Stimulated activated CD4-positive, alpha-beta T cell treated with anti-CD3 and anti-CD28 coated beads, Interleukin-1b, Interleukin-23, amount 100 ng/mL, for 48 hours (primary cell): ENCODE measurements at regions not wholly inside any gene's neighbourhood (a gene's known extent, or its start where the extent isn't known, plus 50 kb on each side); places are given as distances from the start of the nearest gene placed in this dataset.
"Not testable (repeated sequence)": the region's sequence is repeated elsewhere in the genome, so short reads cannot be mapped to it uniquely, and the experiment has no call there.

Experiments used
- DNase-seq: peaks from one replicate; pipeline ENCODE4 v3.0.0-alpha.2; 2020

GRCh38 chr9:107809871-107810460 lies 320.4 kb upstream of the KLF4 start:
- DNase-seq, result no peak

DNA sequence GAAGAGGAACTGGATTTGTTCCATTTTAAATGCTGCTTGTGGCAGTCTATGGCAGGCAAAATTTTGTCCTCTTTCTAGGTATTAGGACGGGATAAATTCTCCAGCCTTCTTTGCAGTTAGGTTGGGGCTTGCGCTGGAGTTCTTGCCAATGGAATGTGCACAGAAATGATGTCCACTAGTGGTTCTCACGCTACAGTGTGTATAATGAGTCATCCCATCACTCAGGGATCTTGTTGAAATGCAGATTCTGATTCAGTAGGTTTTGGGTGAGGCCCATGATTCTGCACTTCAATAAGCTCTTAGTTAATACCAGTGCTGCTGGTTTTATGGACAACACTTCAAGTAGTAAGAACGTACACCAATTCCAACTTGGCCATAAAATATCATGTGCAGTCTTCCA lies 317.6 kb upstream of the KLF4 start:
- DNase-seq, result no peak

DNA sequence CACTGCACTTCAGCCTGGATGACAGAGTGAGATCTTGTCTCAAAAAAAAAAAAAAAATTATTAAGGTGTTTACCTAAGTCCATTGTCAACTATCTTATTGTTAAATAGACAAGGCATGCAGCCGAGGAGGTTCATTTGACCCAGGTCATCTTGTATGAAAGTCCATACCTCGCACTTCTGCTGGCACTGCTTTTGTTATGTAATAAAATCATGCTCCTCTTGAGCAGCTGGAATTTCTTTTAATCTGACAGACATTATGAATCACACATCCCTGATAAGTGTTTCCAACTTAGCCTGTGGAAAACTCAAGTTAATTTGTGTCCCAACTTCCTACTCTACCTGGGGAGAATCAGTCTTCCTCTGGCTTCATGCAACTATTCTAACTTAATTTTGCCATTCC lies 315.6 kb upstream of the KLF4 start:
- DNase-seq, result no peak

DNA sequence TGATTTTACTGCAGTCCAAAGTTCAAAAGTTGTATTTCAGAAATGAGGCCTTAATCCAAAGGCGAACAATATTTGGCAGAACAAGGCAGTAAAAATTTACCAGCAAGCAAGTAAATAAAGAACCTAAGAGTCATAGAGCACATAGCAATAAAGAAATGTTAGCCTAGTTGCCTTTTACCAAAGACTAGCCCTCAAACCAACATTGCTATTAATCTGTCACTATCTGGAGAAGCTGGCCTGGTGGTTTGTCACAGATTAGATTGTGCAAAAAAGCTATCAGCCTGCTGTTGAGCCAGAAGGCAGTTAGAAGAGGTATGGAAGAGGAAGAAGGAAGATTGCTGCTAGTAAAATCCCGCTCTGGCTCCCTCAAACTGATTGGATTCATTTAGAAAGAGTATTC lies 304.7 kb upstream of the KLF4 start:
- DNase-seq, result no peak

GRCh38 chr9:107793541-107793940 lies 304.0 kb upstream of the KLF4 start:
- no peak for DNase-seq

DNA sequence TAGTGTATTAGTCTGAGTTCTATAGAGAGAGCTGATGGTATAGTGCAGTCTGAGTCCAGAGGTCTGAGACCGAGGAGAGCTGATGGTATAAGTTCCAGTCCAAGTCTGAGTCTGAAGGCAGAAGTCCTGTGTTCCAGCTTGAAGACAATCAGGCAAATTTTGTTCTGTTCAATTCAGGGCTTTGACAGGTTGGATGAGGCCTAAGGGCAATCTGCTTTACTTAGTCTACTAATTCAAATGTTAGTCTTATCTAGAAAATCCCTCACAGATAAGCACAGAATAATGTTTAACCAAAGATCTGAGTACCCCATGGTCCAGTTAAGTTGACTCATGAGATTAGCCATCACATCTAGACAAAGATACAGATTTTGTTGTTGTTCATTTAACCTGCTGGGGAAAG lies 303.0 kb upstream of the KLF4 start:
- no peak for DNase-seq

DNA sequence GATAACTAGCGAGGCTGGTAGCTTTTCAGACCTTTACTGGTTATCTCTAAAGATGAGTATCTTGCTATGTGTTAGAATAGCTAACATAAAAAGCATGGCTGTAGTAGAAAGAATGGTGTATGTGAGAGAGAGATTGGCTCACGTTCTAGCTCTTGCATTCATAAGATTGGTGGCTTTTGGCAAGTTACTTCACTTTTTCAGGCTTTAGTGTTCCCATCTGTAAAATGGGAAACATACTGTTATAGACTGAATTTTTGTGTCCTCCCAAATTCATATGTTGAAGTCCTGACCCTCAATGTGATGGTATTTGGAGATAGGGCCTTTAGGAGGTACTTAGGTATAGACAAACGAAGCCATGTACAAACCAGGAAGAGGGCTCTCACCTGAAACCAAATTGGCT lies 302.4 kb upstream of the KLF4 start:
- DNase-seq, result no peak

DNA sequence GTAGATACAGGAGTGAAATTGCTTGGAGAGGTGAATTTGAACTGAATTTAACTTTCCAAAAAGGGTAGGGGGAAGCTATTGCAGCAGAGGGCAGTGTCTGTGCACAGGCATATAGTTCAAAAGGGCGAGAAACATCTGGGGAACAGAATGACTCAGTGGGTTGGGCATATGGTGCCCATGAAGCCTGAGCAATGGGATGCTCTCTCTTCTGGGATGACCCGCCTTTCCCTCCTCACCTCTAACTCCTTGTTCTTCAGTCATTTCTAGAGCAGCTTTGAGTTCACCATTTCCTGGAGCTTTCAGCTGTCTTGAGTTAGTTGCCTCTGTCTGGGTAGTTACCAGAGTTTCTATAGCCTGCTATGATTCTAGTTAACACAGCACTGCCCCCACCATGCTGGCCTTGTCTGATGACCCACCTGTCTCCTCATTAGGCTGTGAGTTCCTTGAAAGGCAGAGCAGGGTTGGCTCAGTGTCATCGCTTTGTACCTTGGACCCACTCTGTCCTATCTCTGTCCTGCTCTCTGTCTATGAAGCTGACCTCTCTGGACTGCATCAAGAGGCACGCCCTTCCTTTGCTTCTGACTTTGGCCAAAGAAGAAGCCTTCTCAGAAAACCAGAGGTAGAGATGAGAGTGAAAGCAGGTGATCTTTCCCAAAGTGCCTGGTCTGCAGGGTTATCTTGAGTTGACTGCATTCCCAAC lies 299.6 kb upstream of the KLF4 start:
- DNase-seq, result no peak

DNA sequence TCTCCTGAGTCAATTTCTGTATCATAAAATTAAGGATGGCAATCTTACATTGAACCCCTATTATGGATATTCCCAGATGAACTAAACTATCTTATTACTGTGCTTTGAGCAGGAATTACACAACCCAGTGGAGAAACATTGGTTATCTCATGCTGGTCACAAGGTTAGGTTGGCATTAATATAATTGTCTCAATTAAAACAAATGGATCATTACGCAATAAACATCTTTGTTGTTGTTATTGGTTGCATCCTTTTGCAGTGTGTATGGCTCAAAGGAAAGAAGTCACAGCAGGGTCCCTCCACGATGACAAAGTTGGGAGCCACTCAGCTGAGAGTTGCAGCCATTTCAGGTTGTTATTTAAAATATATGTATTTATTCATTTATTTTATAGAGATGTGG lies 297.0 kb upstream of the KLF4 start:
- DNase-seq, result no peak

- no peak for DNase-seq
Measured at GRCh38 chr9:107784235-107784958, 294.8 kb upstream of the KLF4 start.

DNA sequence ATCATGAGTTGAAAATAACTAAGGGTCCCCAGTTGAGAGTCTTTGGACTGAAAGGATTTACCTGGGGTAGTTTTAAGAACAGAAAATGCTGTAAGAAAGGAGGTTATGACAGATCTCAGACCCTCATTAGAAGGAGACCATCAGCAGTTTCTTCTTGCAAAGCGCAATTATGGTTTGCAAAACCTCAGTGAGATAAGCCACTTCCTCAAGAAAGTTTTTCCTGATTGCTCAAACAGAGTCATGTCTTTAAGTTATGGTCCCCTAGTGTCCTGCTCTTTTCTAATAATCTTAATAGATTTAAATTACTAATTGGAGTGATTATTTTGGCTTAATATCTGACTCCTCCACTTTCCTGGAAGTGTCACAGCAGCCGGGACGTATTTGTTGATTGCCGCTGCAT lies 293.2 kb upstream of the KLF4 start:
- DNase-seq, result no peak

DNA sequence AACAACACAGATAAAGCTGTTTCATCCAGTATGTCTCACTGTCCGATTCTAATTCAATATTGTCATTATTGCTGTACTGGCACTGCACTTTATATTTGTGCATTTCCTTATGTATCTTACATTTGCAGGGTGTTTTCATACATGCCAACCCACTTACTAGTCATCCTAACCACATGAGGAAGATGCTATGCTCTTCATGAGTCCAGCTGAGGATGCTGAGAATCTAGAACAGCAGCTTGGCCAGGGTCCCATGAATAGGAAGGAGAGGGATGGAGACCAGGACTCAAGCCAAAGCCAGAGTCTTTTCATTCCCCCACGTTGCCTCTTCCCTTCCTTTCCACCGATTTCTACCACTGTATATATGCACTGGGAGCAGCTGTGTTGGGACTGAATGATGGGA lies 292.8 kb upstream of the KLF4 start:
- DNase-seq, result no peak

DNA sequence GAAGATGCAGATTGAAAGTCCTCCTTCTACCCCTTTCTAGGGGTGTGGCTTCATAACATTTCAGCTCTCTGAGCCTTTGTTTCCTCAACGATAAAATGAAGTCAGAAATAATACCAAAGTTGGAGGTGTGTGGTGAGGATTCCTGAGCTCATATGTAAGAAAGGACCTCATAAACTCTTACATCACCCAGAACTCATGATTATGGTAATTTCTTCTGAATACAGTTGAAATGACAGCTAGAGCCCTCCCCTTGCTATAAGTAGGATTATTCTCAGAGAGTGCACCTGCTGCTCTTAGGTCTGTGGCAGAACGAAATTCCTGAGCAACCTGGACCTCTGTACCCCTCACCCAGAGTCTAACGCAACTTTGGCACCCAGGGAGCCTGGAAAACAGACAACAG lies 291.4 kb upstream of the KLF4 start:
- DNase-seq, result no peak

- no peak for DNase-seq
Measured at GRCh38 chr9:107779731-107780130, 290.2 kb upstream of the KLF4 start.

DNA sequence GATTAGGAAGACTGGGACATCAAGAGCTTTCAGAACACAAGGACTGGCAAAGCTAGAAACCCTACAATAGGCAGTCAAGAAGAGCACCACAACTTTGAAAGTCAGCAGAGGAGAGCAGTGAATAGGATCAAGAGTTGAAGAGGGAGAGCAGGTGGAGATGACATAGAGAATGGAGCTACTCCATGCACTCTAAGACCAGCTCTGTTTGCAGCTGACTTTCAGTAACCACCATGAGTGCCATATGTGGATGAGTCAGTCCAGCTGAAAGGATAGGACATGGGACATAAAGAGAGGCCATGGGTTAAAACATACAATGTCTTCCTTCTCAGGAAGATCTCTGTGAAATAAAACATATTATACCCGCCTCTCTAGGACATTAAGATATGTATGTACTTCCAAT lies 289.1 kb upstream of the KLF4 start:
- no peak for DNase-seq

GRCh38 chr9:107774099-107774498 lies 284.5 kb upstream of the KLF4 start:
- not testable (repeated sequence) for DNase-seq

- no peak for DNase-seq
Measured at GRCh38 chr9:107772988-107773387, 283.4 kb upstream of the KLF4 start.

GRCh38 chr9:107770716-107771115 lies 281.1 kb upstream of the KLF4 start:
- no peak for DNase-seq

DNA sequence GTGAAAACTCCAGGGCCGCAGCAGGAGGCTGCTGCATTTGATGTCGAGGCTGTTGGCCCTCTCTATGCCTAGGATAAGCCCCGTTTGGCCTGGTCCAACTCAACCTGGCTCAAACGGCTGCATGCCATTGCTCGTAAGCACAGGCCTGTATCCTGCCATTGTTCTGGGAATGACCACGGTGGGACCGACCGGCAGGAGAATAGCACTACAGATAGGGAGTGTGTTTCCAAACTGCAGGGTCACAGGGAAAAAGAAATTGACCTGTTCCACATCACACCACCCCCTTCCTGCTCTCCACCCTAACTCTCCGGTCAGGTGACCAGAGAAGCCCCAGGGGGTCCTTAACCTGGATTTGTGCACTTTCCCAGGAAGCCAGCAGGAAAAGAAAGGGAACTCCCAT lies 278.7 kb upstream of the KLF4 start:
- DNase-seq, result no peak

- DNase-seq, result no peak
Measured at GRCh38 chr9:107767711-107768110, 278.1 kb upstream of the KLF4 start.

GRCh38 chr9:107763469-107763868 lies 273.9 kb upstream of the KLF4 start:
- not testable (repeated sequence) for DNase-seq

GRCh38 chr9:107761307-107761706 lies 271.7 kb upstream of the KLF4 start:
- DNase-seq, result no peak

DNA sequence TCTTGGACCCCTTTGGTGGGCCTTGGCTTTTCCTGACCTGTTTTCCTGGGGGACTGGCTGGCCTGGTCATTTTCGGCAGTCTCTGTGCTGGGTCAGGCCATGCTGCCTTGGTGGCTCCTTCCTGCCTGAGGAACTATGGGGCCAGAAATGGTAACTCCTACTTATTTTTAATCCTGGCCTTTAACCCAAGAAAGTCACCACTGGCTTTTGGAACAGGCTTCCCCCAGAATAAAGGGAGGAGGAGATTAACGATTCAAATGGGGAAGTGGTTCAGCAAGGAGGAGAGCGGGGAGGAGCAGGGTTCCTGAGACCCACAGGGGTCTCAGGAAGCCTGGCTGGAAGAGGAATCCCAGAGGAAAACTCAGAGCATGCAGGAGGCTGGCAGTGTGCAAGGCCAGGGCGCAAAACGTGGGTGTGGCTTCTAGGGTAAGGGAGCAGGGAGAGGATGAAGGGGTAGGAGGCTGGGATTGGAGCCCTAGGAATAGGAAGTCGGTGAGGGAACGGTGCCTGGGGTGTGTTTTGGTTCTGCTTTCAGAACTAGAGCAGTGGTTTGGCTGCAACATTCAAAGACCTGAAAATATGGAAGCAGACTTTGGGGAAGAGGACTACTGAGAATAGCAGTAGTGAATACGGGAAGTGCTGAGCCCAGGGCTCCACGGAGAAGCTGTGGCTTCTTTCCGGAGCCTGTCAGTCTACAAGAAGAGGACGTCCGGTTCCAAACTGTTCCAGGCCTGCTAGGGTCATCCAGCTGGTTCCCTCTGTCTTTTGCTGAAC lies 271.1 kb upstream of the KLF4 start:
- DNase-seq, result no peak

GRCh38 chr9:107759823-107760166 lies 270.2 kb upstream of the KLF4 start:
- no peak for DNase-seq
